IPS DF 19.7 (cell line): ENCODE measurements at regions not wholly inside any gene's neighbourhood (a gene's known extent, or its start where the extent isn't known, plus 50 kb on each side); places are given as distances from the start of the nearest gene placed in this dataset.

Experiments used
- DNase-seq: peaks from one replicate; pipeline ENCODE4 v3.0.0-alpha.2; 2013; ENCODE audit warnings: low read depth, low spot score

GRCh38 chr6:105587349-105588122 is 184.7 kb upstream of the PREP start:
- DNase-seq = no peak

GRCh38 chr6:105578179-105578707 is 175.4 kb upstream of the PREP start:
- no peak for DNase-seq

DNA sequence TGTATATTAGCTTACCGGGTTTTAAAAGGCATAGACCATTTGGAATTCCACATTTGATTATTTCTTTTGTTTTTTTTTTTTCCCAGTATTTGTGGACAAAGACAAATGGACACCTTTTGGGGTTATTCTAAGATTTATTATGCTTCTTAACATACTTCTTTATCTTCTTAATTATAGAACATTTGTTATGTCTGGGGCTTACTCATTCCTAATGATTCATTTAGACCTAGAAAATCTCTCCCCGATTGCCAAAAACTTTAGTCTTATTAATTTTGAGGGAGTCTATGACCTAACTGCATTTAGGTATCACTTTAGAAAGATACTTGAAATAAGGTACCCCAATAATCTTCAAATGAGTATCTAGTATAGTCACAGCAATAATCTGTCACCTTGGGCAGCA is 170.7 kb upstream of the PREP start:
- no peak for DNase-seq

- no peak for DNase-seq
These were observed 170.3 kb upstream of the PREP start for GRCh38 chr6:105573138-105573537.

GRCh38 chr6:105570416-105570815 is 167.5 kb upstream of the PREP start:
- no peak for DNase-seq

GRCh38 chr6:105569706-105570105 is 166.8 kb upstream of the PREP start:
- DNase-seq = no peak

GRCh38 chr6:105568751-105569150 is 165.9 kb upstream of the PREP start:
- no peak for DNase-seq

GRCh38 chr6:105568142-105568541 is 165.3 kb upstream of the PREP start:
- no peak for DNase-seq

DNA sequence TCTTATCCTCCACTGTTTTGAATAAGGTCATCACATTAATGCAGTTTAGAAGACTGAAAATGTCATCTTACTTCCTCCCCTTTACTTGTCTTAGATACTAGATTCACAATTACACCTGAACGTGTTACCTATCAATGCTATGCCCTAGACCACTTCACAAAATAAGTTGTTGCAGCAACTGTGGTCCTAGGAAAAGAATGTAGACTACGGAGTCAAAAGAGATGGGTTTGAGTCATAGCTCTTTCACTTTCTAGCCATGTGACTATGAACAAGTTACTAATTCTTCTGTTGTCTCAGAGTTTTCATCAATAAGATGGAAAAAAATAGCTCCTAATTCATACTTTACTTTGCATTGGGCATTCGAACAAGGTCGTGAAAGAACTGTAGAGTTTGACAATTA is 164.3 kb upstream of the PREP start:
- no peak for DNase-seq

DNA sequence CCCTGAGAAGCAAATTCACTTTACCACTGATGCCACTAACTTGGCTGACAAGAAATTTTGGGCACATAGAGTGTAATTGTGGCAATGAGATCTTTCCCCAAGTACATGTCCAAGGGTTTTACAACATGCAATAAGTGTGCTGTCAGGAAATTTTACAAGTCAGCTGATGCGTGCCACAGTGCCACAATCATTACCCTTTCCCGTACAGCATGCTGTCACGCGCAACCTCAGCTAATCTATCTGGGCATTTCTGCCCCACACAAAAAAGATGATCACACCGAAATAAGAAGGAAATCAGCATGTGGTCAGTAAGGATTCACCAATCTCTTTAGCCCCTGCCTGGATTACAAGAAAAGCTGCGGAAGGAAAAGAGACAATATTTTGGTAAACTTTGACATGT is 163.6 kb upstream of the PREP start:
- DNase-seq = no peak

GRCh38 chr6:105564121-105564902 is 161.4 kb upstream of the PREP start:
- no peak for DNase-seq

DNA sequence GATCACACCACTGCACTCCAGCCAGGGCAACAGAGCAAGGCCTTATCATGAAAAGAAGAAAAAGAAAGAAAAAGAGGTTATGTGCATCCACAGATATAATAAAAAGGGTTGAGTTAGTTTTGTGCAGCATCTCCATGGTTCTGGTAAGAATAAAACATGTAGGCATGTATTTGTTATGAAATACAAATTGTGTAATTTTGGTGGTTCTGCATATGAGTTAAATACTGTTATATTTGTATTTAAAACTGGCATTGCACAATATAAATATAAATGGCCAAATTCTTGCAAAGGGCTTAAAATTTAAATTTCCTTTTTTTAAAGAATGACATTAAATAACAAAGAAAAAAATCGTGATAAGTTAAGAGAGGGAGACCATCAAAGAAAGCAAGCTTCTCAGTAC is 159.1 kb upstream of the PREP start:
- DNase-seq = no peak

DNA sequence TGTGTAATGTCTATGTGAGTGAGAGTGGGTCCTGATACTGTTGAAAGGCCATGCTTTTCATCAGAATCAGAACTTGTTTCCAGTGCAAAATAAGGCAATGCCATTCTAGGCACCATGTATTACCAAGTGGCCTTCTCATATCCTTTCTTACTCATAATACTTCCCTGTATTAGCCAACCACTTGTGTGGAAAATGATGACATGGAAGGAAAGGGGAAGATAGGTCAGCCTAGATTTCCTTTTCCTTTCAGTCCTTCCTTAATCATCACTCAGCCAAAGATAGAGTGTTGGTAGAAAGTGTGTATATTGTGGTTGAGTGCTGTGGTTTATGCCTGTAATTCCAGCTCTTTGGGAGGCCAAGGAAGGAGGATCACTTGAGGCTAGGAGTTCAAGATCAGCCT is 158.6 kb upstream of the PREP start:
- DNase-seq = no peak

DNA sequence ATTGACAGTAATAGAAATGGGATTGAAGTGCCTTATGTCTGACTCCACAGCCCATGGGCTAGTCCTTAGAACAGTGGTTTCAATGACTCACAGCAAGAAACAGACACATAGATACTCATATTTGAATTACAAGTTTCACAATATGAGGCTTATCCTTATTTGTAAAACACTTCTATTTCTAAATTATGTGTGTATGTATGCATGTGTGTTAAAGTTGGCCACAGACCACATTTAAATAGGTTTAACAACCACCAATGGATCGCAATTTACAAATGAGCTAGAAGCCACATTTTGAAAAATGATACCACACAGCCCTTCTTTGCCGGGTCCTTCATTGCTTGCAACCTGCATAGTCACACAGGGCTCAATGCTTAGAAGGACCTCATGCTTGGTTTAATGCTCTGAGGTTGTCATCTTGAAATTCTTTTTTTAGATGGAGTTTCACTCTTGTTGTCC is 157.8 kb upstream of the PREP start:
- no peak for DNase-seq

- DNase-seq = no peak
These were observed 154.4 kb upstream of the PREP start for GRCh38 chr6:105557291-105557690.

DNA sequence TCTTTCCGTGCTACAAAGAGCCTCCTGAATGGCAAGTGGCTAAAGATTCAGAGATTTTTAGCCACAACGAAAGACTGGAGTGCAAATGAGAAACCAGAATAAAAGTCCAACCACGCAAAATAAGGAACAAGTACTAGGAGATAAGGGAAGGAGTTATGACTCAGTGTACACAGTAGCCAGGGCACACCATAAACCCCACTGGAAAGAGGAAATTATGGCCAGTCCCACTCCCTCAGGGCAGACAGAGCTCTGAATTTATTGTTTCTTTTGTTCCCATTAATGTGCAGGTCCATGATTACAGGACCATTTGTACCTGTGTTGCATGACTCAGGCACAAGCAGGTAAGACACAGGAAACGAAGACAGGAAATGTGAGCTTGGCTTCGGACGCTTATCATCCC is 150.3 kb upstream of the PREP start:
- no peak for DNase-seq

- no peak for DNase-seq
These were observed 148.2 kb upstream of the PREP start for GRCh38 chr6:105550955-105551620.

DNA sequence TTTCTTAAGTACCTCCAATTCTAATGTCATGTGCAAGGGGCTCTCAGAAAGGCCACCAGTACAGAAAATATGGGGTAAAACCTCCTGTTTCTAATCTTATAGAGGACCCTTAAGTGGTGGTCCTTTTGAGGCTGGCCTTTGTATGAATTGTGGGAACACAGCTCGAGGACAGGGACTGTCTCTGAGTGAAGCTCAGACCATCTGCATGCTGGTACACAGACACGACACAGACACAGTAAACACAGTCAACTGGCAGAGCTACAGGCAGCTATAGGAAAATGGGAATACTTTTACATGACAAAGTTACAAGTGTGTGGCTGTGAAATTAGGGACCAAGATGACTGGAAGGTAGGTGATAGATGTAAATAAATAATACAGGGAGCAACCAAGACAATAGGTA is 143.9 kb upstream of the PREP start:
- DNase-seq = no peak

- DNase-seq = no peak
These were observed 143.3 kb upstream of the PREP start for GRCh38 chr6:105545947-105546731.

DNA sequence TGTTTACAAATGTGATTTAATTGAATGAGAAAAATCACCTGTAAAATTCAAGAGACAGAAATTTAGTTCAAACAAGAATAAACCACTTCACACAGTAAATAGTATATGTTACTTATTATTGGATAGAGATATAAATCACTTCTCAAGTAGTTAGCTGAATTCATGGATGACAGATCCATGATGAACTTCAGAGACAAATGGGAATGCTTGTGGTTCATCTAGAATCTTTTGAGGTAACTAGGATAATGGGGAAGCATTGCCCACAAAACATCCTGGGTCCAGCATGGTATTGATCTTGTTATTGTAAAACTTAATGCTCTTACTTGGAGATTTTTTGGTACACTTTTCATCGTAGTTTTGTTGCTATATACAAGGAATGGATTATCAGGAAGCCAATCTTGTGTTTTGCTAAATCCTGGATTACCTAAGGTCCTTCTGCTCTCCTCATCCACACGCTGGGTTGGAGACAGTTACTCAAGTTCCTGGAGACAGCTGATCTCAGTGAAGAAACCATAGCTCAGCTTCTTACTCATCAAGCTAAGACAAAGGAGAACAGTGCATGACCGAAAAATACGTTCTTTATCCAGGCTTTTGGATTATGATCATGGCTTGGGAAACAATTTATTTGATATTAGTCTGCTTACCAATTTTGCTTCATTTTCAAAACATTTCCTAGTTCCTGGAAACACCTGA is 142.5 kb upstream of the PREP start:
- DNase-seq = no peak

DNA sequence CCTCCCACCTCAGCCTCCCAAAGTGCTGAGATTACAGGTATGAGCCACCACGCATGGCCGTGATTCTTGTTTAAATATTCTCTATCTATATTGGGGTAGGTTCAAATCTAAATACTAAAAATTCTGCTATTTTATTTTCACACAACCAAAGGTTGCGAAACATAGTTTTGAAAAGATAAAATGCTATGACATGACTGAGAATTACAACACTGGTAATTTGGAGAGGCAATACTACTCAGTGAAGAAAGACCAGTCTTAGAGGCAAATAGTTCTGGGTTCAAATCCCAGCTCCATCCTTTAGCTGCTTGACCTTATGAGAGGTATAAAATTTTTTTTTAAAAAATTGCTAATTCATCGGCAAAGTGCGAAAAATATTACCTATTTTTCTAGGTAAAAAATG is 137.0 kb upstream of the PREP start:
- DNase-seq = no peak
